ENCODE measurements at regions not wholly inside any gene's neighbourhood (a gene's known extent, or its start where the extent isn't known, plus 50 kb on each side); places are given as distances from the start of the nearest gene placed in this dataset.
"Not testable (repeated sequence)": the region's sequence is repeated elsewhere in the genome, so short reads cannot be mapped to it uniquely, and the experiment has no call there.

DNA sequence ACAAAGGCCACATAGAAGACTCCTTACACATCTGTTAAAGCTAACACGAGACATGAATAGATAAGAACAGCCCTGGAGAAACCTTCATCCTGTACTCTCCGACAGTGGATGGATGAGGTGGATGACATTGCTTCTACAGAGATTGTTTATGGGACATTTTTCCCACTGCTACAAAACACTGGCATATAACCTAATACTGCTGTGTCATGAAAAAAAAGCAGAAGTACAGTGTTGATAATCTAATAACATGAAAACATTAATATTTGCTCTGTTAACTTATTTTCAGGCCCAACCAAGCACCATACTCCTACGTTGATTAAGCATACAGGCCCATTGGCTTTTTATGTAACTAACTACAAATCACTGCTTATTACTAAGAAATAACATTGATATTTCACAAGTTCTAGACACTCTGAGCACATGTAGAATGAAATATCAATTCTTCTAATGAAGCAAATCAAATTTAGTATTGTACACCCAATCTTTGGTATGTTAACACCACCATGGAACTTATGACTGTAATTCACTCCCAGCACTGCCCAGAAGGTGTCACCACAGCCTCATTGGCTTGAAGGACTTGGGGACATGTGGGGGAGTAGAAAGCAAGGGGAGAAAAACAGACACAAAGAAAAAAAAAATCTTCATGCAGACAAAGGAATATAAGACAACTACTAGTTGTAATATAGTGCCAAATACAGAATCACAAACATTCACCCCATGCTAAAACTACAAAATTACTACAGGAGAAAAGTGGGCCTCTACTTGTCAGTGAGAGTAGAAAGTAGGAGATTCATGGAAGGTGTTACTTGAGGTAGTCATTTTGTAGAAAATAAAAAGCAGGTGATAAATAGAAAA lies 330.0 kb upstream of the PMFBP1 start:
- DNase-seq, result no peak

DNA sequence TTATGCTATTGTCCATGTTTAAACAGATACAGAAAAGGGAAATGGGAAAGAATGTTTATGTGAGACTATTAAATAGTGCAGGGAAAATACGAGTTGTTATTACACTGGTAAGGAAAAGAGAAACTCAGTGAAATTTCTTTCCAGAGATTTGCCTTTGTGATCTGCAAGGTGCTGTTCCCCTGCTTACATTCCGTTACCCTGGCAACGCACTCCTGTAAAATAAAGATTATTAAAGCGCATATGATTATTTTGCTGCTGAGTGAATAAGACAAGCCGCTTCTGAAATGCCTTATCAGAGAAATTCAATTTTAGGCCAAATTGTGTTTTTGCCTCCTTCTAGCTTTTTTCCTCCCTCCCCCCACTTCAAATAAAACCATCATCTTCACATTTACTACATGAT lies 328.6 kb upstream of the PMFBP1 start:
- no peak for DNase-seq

DNA sequence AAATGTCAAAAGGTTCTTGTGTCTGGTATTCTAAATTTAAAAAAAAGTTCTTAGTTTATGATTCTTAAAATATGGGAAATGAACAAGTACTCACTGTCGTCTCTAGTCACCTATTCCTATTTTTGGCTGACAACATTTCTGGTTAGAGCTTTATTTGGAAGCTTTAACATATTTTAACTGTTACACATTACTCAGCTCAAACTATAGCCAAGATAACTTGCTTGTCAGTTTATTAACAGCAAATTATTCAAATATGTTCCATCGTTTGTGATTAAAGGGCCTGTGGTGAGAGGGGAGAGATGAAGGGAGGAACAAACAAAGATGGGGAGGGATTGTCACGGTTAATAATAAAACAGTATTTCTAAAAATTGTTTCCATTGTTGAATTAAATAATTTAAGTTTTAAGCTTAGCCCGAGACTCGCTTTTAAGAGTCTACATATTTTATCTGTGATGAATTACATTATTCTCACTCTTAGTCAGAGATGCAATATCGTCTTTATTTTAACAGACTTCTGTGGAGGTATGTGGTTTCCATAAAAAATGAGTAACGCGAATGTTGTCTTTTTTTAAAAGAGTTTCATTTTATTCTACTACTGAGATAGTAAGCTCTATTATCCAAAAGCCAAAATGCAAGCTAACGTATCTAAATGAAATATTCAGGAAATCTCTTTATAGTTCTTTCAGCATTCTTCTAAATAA lies 321.9 kb upstream of the PMFBP1 start:
- no peak for DNase-seq

DNA sequence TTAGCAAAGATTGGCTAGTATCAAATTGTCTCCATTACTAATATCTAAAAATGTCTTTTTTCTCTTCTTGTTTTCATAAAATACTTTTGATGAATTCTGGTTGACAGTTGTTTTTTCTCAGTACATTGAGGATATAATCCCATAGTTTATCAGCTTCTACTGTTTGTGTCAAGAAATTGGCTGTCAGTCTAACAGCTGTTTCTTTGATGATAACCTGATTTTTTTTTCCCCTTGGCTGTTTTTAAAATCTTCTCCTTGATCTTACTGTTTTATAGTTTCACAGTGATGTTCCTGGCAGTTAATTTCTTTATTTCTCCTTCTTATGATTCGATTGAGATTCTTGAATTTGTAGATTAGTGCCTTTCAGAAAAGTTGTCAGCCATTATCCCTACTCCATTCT lies 315.3 kb upstream of the PMFBP1 start:
- no peak for DNase-seq

DNA sequence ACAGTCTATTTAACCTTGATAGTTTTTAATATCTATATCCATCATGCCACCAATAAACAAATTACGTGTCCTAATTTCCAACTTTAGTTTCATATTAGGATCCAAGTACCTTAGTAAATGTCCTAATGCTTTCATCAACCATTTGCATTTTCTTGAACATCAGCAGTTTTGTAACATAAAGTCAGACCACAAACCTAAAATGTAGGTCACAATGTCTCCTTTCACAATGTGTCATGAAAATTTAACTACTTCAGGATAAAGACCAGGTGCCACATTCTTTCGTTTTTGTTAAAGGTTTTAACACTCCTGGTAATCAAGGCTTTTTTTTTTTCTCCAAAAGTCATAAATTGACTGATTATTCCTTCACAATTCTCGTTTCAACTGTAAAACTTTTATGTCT lies 310.7 kb upstream of the PMFBP1 start:
- no peak for DNase-seq

DNA sequence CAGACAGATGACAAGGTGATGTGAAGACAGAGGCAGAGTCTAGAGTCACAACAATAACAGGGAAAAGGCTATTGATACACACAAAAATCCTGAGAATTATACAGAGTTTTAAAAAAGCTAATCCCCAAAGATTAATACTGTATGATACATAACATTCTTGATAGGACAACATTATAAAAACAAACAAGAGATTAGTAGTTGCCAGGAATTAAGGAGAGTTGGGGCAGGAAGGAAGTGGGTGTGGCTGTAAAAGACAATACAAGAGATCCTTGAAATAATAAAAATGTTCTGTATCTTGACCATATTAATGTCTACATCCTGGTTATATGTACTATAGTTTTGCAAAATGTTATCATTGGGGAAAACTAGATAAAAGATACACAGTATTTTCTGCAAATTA lies 309.5 kb upstream of the PMFBP1 start:
- no peak for DNase-seq

DNA sequence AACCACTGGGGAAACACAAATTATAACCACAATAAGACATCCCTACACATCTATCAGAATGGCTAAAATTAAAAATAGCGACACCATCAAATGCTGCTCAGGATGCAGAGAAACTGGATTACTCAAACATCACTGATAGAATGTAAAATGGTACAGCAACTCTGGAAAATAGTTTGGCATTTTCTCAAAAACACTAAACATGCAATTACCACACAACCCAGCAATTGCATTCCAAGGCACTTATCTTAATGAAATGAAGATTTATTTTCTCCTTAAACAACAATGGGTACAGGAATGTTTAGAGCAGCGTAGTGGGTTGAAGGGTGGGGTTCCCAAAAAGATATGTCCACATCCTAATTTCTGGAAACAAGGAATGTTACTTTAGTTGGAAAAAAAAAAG lies 309.0 kb upstream of the PMFBP1 start:
- DNase-seq, result no peak

DNA sequence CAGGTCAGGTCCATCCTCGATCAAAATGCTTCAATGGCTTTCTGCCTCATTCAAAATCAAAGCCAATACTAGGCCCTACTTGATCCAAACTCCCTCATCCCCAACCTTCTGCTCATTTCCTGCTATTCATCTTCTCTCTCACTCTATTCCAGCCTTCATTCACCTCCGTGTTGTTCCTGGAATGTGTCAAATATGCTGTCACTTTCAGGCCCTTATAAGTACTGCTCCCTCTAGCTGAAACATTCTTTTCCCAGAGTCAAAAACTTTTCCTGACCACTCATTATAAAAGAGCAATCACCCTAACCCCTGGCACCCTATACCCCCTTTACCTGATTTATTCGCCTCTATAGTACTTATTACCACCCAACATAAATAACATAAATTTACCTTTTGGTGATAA lies 303.7 kb upstream of the PMFBP1 start:
- DNase-seq, result no peak

DNA sequence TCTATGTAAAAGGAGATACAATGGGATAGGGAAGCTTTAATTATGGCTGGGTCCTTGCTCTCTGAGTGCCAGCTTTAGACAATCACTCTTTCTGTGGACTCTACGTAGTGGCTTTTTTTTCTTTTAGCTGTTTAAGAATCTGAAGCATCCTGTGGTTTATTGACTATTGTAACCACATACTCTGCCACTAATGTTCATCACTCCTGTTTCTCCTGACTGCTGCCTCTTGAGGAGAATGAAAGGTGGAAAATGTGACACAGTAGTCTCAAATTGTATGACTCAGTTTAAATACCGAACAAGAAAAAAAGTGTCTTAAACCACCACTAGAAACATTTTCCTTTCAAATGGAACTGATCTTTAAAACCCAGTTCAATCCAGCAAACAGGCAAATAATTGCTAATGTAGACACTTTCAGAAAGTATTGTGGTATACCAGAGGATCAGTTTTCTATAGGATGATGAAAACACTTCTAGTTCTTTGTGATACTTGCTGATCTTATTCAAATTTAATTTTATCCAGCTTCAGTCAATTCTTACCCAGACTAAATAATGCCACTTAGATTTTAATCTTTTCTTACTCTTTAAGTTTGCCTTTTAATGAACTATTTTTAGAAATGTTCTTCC lies 302.7 kb upstream of the PMFBP1 start:
- no peak for DNase-seq

DNA sequence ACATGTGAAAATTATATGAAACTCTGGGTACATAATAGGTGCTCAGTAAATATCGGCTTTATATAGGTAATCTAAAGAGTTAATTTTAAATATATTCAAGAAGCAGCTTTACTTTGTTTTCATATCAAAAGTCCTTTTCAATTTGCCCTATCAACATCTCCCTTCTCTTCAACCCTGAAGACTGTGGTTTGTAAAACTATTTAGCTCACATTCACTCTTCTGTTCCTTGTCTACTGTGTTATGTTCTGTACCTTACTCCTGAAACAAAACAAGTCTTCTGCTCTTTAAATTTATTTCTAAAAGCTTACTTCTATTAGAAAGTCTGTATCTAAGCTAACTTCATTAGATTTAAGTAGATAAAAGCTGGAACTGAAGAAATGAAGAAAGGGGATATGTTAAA lies 301.7 kb upstream of the PMFBP1 start:
- DNase-seq, result no peak

DNA sequence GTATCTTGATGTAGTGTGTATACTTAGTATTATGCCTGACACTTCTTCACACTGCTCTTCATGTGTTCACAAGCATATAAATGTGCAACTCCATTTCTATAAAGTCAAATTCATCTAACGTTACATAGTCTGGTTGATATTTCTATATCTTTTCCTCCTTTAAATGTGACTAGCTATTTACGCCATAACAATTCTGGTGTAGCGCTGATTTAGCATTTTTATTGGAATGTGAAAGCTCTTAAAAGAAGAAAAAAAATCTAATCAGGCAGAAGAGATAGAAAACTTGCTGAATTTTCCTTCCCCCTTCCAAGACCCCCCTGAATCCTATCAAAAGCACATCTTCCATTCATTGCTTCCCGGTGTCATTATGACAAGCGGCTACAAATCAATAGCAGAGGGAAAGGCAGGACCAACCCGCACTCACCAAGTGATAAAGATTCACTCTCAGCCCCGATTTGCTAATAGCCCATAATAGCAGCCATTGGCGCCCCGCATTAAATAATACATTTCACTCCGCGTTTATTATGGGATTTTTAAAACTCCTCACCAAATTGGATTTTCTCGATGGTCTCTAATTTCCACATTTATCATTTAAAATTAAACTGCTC lies 299.5 kb upstream of the PMFBP1 start:
- no peak for DNase-seq

DNA sequence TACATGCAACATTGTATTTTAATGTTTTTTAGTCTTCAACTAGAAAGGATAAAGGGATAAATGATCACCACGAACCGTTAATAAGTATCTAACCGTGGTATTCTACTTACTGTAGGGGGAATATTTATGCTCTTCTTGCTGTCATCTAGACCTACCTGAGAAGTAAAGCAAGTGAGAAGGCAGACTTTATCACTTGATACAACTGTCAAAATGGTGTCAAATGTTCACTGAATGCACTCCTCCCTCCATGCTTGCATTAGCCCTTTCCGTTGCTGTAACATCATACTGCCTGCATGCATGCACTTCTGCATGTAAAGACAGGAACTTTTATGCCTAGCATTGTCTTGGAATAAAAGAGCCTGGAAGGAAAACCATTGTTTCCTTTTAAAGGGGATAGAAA lies 298.6 kb upstream of the PMFBP1 start:
- no peak for DNase-seq

DNA sequence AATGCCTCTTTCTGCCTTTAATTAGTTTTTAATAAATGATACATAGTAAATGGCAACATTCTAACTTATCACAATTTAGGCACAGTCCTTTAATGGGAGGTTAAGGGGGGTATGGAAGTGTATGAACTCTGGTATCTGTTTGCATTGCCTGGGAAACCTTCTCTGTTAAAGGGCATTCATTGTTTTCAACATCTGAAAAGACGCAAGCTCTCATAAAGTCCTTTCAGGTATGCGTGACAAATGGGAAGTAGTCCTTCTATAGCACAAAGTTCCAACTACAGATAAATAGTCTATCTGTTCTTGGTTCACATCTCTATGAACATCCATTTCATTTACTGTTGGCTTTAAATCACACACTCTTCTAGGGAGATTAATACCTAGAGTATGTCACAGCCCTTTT lies 298.0 kb upstream of the PMFBP1 start:
- no peak for DNase-seq

DNA sequence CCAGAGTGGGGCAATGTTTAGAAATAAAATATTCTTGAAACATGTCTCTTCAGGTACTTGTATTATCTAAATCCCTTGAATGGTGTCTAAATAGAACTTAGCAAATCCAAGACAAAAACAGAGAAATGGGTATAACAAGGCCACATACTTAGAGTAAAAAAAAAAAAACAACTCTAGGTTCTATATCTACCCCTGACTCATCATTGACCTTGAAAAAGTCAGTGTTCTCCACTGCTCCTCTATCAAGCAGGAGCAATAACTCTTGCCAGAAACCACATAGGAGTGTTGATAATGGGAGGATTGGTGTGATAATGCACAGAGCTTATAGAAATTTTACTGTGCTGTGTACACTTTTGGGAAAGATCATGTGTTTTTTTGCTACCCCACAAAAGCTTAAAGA lies 296.6 kb upstream of the PMFBP1 start:
- no peak for DNase-seq

DNA sequence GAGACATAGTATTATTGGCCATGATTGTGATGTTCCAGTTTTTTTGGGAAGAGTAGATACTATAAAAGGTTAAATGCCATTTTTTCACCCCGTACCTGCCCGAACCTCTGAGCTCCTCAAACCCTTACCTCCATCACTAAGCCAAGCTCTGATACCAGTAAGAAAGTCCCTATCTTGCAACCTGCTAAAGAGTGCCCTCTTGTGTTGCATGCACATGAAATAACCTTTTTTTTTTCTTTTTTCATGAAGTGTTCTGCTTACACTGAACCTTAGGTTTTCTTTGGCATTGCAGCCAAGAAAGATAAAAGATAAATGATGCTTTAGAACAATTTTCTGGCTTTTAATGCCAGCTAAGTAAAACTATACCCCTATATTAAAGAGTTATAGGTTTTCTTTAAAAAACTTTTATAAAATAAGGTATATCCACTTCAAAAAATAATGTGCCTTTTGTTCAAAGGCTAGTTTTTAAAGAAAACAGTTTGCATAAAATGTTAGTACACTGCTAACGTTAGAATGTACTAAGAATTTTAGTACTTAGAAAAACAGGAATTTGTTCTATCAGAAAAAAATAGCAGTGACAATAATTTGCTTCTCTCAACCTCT lies 295.3 kb upstream of the PMFBP1 start:
- no peak for DNase-seq

DNA sequence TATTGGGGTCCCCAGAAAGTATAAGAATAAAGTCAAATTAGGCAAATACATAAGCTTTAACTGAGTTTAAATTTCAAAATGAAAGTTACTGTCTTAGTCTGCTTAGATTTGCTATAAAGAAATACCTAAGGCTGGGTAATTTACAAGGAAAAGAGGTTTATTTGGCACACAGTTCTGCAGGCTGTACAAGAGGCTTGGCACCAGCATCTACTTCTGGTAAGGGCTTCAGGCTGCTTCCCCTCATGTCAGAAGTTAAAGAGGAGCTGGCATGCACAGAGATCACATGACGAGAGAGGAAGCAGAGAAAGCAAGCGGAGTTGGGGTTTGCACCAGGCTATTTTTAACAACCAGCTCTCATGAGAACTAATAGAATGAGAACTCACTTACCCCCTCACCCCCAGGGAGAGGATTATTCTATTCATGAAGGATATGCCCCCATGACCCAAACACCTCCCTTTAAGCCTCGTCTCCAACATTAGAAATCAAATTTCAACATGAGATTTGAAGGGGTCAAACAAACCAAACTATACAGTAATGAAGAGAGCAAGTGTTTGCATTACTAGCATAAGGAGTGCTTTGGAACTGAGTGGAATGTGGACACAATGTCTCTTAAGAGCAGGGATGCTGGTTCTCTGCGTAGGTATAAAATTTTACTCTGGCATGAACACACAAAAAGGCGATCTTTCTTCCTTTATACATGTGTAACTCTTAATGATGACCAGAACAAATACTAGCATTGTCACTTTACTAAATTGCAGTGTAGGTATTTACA lies 292.8 kb upstream of the PMFBP1 start:
- DNase-seq, result no peak

DNA sequence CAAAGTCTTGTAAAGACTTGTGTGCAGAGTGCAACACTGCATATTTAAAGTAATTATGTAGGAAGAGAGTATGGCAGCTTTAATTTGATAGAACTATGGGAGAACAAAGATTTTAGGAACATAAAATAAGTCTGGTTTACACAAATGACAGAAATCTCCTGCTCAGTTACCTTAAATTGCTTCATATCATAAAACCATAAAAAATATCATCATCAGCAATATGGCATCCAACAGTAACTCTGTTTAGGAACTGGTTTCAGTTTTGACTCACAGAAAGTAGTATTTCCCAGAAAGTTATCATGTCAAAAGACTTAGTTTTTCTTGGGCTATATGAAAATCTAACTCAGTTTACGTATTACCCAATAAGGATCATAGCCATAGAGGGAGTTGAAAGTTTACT lies 292.1 kb upstream of the PMFBP1 start:
- no peak for DNase-seq

DNA sequence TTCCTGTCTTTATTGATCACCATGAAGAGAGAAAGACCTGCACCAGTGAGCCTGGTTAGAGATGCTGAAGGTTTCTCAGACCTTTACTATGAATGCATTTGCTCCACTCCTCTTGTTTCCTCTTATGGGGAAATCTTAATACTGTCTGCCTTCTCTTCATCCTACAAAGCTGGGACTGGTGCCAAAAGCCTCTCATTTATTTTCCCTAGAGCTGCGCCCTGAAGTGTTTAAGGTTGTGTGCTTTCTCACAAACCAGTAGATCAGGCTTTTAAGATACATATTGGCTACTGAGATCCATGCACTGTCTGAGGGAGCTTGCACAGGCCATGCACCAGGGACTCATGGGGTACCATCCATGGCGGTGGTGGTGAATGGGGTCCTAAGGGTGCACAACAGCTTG lies 286.1 kb upstream of the PMFBP1 start:
- DNase-seq, result no peak

DNA sequence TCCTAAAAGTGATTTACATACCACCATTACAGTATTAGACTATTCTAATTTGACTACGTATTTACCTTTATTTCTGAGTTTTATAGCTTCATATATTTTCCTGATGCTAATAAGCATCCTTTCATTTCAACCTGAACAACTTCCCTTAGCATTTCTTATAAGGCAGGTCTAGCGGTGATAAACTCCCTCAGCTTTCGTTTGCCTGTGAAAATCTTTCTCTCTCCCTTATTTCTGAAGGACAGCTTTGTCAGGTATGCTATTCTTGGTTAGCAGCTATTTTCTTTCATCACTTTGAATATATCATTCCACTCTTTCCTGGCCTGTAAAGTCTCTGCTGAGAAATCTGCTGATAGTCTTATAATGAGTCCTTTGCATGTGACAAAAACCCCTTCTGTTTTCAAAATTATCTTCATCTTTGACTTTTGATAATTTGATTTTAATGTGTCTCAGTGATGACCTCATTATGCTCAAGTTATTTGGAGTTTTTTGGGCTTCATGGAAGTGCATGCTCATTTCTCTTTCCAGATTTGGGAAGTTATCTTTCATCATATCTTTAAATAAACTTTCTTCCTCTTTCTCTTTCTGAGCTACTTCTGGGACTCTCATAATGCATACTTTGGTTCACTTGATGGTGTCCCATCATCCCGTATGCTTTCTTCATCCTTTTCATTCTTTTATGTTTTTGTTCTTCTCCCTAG lies 285.4 kb upstream of the PMFBP1 start:
- DNase-seq, result no peak

DNA sequence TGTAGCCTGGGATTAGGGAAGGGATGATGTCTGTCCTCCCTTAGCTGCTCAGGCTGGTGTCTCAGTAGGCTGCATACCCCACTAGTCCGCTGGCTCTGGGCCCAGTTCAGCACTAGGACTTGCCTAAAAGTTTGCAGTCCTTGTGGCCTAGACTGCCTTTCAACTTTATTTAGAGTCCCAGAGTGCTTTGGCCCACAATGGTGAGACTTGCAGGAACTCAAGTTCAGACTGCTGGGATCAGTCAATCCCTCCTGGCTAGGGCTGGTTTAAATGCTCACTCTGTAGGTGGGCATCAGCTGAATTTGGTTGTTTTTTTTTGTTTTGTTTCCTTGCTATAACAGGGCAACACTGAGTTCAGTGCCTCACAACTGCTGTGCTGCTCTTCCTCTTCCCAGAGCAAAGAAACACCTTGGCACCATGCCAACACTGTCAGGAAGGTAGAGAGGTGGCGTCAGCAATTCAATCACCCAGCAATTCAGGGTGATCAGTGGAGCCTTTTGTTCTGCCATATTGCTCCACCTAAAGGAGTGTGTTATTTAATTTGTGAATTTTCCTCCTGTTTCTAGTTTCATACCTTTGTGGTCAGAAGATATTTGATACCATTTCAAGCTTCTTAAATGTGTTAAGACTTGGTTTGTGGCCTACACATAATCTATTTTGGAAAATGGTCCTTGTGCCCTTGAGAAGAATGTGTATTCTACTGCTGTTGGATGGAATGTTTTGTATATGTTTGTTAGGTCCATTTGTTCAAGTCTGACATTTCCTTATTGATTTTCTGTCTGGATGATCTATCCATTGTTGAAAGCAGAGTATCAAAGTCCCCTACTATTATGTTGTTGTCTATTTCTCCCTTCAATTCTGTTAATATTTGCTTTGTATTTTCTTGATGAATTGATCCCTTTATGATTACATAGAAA lies 284.0 kb upstream of the PMFBP1 start:
- DNase-seq, result no peak

DNA sequence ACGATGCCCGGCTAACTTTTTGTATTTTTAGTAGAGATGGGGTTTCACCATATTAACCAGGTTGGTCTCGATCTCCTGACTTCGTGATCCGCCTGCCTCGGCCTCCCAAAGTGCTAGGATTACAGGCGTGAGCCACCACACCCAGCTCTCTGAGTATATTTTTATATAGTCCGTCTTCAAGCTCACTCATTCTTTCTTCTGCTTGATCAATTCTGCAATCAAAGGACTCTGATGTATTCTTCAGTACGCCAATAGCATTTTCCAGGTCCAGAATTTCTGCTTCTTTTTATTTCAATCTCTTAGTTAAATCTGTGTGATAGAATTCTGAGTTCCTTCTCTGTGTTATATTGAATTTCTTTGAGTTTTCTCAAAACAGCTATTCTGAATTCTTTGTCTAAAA lies 281.9 kb upstream of the PMFBP1 start:
- DNase-seq, result not testable (repeated sequence)

All from NCI-H1048 (cell line).